HL-60 (cell line): ENCODE measurements at regions not wholly inside any gene's neighbourhood (a gene's known extent, or its start where the extent isn't known, plus 50 kb on each side); places are given as distances from the start of the nearest gene placed in this dataset.

Experiments used
- DNase-seq, 2 experiments: peaks; one replicate each; pipeline ENCODE4 v3.0.0-alpha.2; 2010 to 2020; ENCODE audit warnings: low read depth in 1 of 2, low spot score in 1 of 2
- H3K27ac ChIP-seq: fragments of 250-450 bp; sonication (Bioruptor Pico); replicated peaks from 2 replicates; pipeline ENCODE4 v1.5.1; 2020; ENCODE audit warnings: mild to moderate bottlenecking, moderate library complexity
- H3K27me3 ChIP-seq: fragments of 250-450 bp; sonication (Bioruptor Pico); 2 replicates; pipeline ENCODE4 v1.5.1; 2021; ENCODE audit warnings: mild to moderate bottlenecking, moderate library complexity; ENCODE audit not compliant: insufficient read depth, poor library complexity, severe bottlenecking
- H3K4me3 ChIP-seq: replicated peaks from 2 replicates; pipeline ENCODE4 v1.5.1; 2011; ENCODE audit warnings: mild to moderate bottlenecking, control low read depth, low read length; ENCODE audit not compliant: insufficient read depth
- GABPA ChIP-seq: IDR thresholded peaks from 2 replicates; pipeline ENCODE4 v1.6.1; 2012; ENCODE audit warnings: low read depth
- POLR2AphosphoS5 ChIP-seq: IDR thresholded peaks from 2 replicates; pipeline ENCODE4 v1.6.1; 2012; ENCODE audit warnings: low read depth
- SPI1 ChIP-seq: IDR thresholded peaks from 2 replicates; pipeline ENCODE4 v1.6.1; 2012; ENCODE audit warnings: low read depth, mild to moderate bottlenecking, borderline replicate concordance
- TF ChIP-seq, protein P1 (sequence below): IDR thresholded peaks from one replicate; pipeline ENCODE4 v1.5.1; 2011; ENCODE audit warnings: low read length, control low read depth, inconsistent platforms; ENCODE audit not compliant: insufficient read depth
- TF ChIP-seq, protein P2 (sequence below): IDR thresholded peaks from 2 replicates; pipeline ENCODE4 v1.6.1; 2012; ENCODE audit warnings: low read depth; ENCODE audit not compliant: insufficient replicate concordance

DNA sequence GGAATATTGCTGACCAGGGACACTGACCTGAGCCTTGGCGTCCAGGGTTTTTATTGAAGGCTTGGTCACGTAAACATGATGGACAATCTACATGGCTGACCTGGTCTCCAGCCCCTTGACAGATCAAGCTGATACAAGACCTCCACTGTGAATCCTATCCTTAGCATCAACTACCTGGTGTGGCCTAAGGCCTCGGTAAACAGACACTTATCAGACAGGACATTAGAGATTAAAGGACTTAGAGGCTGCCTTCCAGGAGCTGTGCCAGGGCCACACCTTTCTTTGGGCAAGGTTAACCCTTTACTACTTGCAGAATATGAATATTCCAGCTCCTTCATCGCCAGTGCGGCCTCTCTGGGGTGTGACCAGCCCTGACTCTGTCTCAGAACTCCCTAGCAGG, 104.9 kb upstream of the FOXA2 start:
- H3K27me3 ChIP-seq = no peaks in the 10 kb centered on the region
- H3K27ac ChIP-seq = no peak overlapping the region
- no peak overlapping the region for H3K4me3 ChIP-seq
- no peak for DNase-seq
- TF ChIP-seq POLR2AphosphoS5 (no peak), GABPA (no peak), SPI1 (no peak)
- TF ChIP-seq, protein P1, sequence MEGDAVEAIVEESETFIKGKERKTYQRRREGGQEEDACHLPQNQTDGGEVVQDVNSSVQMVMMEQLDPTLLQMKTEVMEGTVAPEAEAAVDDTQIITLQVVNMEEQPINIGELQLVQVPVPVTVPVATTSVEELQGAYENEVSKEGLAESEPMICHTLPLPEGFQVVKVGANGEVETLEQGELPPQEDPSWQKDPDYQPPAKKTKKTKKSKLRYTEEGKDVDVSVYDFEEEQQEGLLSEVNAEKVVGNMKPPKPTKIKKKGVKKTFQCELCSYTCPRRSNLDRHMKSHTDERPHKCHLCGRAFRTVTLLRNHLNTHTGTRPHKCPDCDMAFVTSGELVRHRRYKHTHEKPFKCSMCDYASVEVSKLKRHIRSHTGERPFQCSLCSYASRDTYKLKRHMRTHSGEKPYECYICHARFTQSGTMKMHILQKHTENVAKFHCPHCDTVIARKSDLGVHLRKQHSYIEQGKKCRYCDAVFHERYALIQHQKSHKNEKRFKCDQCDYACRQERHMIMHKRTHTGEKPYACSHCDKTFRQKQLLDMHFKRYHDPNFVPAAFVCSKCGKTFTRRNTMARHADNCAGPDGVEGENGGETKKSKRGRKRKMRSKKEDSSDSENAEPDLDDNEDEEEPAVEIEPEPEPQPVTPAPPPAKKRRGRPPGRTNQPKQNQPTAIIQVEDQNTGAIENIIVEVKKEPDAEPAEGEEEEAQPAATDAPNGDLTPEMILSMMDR = no peak
- TF ChIP-seq, protein P2, sequence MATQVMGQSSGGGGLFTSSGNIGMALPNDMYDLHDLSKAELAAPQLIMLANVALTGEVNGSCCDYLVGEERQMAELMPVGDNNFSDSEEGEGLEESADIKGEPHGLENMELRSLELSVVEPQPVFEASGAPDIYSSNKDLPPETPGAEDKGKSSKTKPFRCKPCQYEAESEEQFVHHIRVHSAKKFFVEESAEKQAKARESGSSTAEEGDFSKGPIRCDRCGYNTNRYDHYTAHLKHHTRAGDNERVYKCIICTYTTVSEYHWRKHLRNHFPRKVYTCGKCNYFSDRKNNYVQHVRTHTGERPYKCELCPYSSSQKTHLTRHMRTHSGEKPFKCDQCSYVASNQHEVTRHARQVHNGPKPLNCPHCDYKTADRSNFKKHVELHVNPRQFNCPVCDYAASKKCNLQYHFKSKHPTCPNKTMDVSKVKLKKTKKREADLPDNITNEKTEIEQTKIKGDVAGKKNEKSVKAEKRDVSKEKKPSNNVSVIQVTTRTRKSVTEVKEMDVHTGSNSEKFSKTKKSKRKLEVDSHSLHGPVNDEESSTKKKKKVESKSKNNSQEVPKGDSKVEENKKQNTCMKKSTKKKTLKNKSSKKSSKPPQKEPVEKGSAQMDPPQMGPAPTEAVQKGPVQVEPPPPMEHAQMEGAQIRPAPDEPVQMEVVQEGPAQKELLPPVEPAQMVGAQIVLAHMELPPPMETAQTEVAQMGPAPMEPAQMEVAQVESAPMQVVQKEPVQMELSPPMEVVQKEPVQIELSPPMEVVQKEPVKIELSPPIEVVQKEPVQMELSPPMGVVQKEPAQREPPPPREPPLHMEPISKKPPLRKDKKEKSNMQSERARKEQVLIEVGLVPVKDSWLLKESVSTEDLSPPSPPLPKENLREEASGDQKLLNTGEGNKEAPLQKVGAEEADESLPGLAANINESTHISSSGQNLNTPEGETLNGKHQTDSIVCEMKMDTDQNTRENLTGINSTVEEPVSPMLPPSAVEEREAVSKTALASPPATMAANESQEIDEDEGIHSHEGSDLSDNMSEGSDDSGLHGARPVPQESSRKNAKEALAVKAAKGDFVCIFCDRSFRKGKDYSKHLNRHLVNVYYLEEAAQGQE = no peak

DNA sequence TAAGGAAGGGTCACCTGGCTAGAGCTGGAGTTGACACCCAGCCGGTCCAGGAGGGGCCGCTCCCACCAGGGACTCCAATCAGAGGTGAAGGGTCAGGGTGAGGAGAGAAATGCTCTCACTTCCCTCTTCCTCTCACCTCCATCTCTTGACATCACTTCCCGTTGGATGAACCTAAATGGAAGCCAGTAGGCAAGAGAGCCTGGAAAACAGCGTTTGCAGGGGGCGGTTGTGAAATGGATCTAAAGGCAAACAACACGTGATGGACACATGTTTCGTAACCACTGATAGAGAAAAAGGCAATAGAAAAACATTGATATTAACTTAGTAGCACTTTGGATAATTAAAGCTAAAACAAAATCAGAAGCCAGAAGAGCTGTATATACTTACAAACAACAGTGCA, 105.6 kb upstream of the FOXA2 start:
- H3K27me3 ChIP-seq = no peaks in the 10 kb centered on the region
- H3K4me3 ChIP-seq = no peak overlapping the region
- no peak overlapping the region for H3K27ac ChIP-seq
- no peak for DNase-seq
- TF ChIP-seq, protein P2 = no peak
- TF ChIP-seq SPI1 = no peak
- TF ChIP-seq, protein P1 = no peak
- no peak for TF ChIP-seq GABPA
- no peak for TF ChIP-seq POLR2AphosphoS5

DNA sequence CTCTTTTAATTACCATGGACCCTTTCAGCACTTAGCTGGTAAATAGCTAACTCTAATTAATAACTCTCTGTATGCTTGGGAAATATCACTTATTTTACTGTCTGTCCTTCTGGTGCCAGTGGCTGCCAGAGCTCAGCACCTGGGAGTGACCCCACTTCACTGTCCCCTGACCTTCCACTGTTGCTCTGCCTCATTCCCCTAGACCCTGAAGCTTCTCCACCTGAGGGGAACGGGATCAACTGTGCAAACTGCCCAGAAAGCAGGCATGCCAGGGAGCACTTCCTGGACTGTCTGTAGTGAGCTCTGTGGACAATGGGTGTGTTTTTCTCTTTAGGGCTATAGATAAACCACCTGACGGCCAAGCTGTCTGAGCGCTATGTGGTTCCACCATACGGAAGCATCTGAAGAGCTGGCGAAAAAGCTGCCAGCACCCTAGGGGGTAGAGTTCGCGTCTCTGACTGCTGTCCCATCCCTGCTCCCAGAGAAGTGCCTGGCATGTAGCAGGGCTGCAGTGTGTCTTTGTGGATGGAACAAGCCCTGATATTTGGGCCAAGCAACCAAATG, 106.3 kb upstream of the FOXA2 start:
- TF ChIP-seq, protein P1 = no peak
- TF ChIP-seq SPI1 (no peak), POLR2AphosphoS5 (no peak), GABPA (no peak)
- TF ChIP-seq, protein P2 = no peak
- DNase-seq = no peak
- Histone ChIP-seq H3K27me3 (no peaks in the 10 kb centered on the region), H3K4me3 (no peak overlapping the region), H3K27ac (no peak overlapping the region)
